Endothelial cell of umbilical vein (primary cell): ENCODE measurements at regions not wholly inside any gene's neighbourhood (a gene's known extent, or its start where the extent isn't known, plus 50 kb on each side); places are given as distances from the start of the nearest gene placed in this dataset.

Experiments used
- BruUV-seq: library from RNA; stranded (reverse); fragments of 400-500 nt; replicated peaks from 2 replicates; lab custom pipeline; 2021; lab: Mats Ljungman, UMichigan
- CTCF ChIA-PET: fragments of 300-600, 350-600 bp; sonication (Branson Sonifier 250); formaldehyde crosslinking; loops from one replicate; lab custom pipeline; 2021; ENCODE audit warnings: antibody characterized with exemption, inconsistent platforms; lab: Charles Lee
- POLR2A ChIA-PET: fragments of 300-600, 350-600 bp; sonication (Branson Sonifier 250); formaldehyde crosslinking; loops from one replicate; lab custom pipeline; 2021; ENCODE audit warnings: antibody characterized with exemption, inconsistent platforms; lab: Charles Lee
- DNase-seq: peaks from one replicate; pipeline ENCODE4 v3.0.0-alpha.2; 2011; ENCODE audit warnings: low read depth, low spot score
- FAIRE-seq: peaks from 2 replicates; lab custom pipeline; 2011; peaks lifted over from hg19 to GRCh38; lab: Jason Lieb, UNC
- H2AFZ ChIP-seq: 2 replicates; pipeline ENCODE4 v1.6.0; 2012; ENCODE audit warnings: low read depth, low read length, control low read depth, inconsistent platforms
- H3K27ac ChIP-seq: 2 replicates; pipeline ENCODE4 v1.5.1; 2011; ENCODE audit warnings: low read depth, mild to moderate bottlenecking, control low read depth, low read length, moderate library complexity; ENCODE audit not compliant: insufficient read depth
- H3K27me3 ChIP-seq, 2 experiments: 2 replicates each; pipeline versions ENCODE4 v1.6.0 to v1.6.1; 2011; ENCODE audit warnings: low read length in 2 of 2, mixed read lengths in 1 of 2; ENCODE audit not compliant: control insufficient read depth in 2 of 2, insufficient read depth in 2 of 2
- H3K36me3 ChIP-seq, 2 experiments: 2 replicates in 1 of 2; 3 replicates in 1 of 2; pipeline ENCODE4 v1.5.1; 2011; ENCODE audit warnings: low read length in 2 of 2, mild to moderate bottlenecking in 1 of 2, moderate library complexity in 1 of 2; ENCODE audit not compliant: control insufficient read depth in 2 of 2, insufficient read depth in 2 of 2; ENCODE audit errors: extremely low read depth in 1 of 2
- H3K4me1 ChIP-seq: 3 replicates; pipeline ENCODE4 v1.5.1; 2011; ENCODE audit warnings: mild to moderate bottlenecking, low read length; ENCODE audit not compliant: control insufficient read depth, insufficient read depth; ENCODE audit errors: extremely low read depth
- H3K4me2 ChIP-seq: 2 replicates; pipeline ENCODE4 v1.6.1; 2011; ENCODE audit warnings: low read length, control low read depth, mixed read lengths; ENCODE audit not compliant: insufficient read depth
- H3K4me3 ChIP-seq, 3 experiments: fragments of 200-600 bp in 1 of 3; sonication (generic), shearing (Covaris generic) in 1 of 3; replicated peaks in 1 of 3; 2 replicates each; pipeline ENCODE4 v1.5.1; 2011 to 2016; ENCODE audit warnings: control low read depth in 3 of 3, low read length in 3 of 3, mild to moderate bottlenecking in 2 of 3, inconsistent platforms in 1 of 3, low read depth in 1 of 3, moderate library complexity in 1 of 3; ENCODE audit not compliant: insufficient read depth in 1 of 3
- H3K79me2 ChIP-seq: 2 replicates; pipeline ENCODE4 v1.6.0; 2012; ENCODE audit warnings: low read length, inconsistent platforms; ENCODE audit not compliant: control insufficient read depth, insufficient read depth
- H3K9ac ChIP-seq: replicated peaks from 2 replicates; pipeline ENCODE3; 2011; ENCODE audit warnings: low read length, control low read depth; ENCODE audit not compliant: insufficient read depth; ENCODE audit errors: extremely low read depth
- H3K9me1 ChIP-seq: replicated peaks from 3 replicates; pipeline ENCODE4 v1.6.0; 2011; ENCODE audit warnings: mild to moderate bottlenecking, low read length; ENCODE audit not compliant: control insufficient read depth, insufficient read depth; ENCODE audit errors: extremely low read depth
- H3K9me3 ChIP-seq: replicated peaks from 2 replicates; pipeline ENCODE4 v1.5.1; 2012; ENCODE audit warnings: low read length, inconsistent platforms; ENCODE audit not compliant: control insufficient read depth, insufficient read depth
- H4K20me1 ChIP-seq: replicated peaks from 2 replicates; pipeline ENCODE3; 2011; ENCODE audit warnings: mild to moderate bottlenecking, low read length; ENCODE audit not compliant: control insufficient read depth, insufficient read depth; ENCODE audit errors: extremely low read depth
- EZH2 ChIP-seq: IDR thresholded peaks from 2 replicates; pipeline ENCODE4 v1.6.1; 2012; ENCODE audit warnings: borderline replicate concordance, low read depth, mild to moderate bottlenecking, moderate library complexity, low read length, inconsistent platforms; ENCODE audit not compliant: severe bottlenecking
- FOS ChIP-seq: IDR thresholded peaks from 2 replicates; pipeline ENCODE4 v1.6.1; 2011; ENCODE audit warnings: mild to moderate bottlenecking, low read length, moderate library complexity, borderline replicate concordance; ENCODE audit not compliant: insufficient read depth
- GATA2 ChIP-seq: IDR thresholded peaks from 2 replicates; pipeline ENCODE4 v1.7.0; 2011; ENCODE audit warnings: low read depth, mild to moderate bottlenecking, moderate library complexity, mixed read lengths, low read length; ENCODE audit not compliant: insufficient read length, insufficient read depth
- JUN ChIP-seq: IDR thresholded peaks from 2 replicates; pipeline ENCODE4 v1.6.1; 2011; ENCODE audit warnings: borderline replicate concordance, low read depth; ENCODE audit not compliant: insufficient read length, insufficient read depth
- MYC ChIP-seq: IDR thresholded peaks from one replicate; pipeline ENCODE4 v1.6.1; 2011; ENCODE audit warnings: mild to moderate bottlenecking, low read depth, low read length
- POLR2A ChIP-seq: IDR thresholded peaks from 2 replicates; pipeline ENCODE4 v1.6.1; 2012; ENCODE audit warnings: low read depth, mild to moderate bottlenecking, control low read depth, low read length
- POLR2AphosphoS5 ChIP-seq: IDR thresholded peaks from 2 replicates; pipeline ENCODE4 v1.6.1; 2012; ENCODE audit warnings: low read depth, mild to moderate bottlenecking, control low read depth, low read length, moderate library complexity; ENCODE audit not compliant: insufficient read depth
- dilution Hi-C: fragments of 300-500 bp; cut with MboI; formaldehyde crosslinking; loops from one replicate; pipeline ENCODE4 v1.15.0; 2019; ENCODE audit warnings: low sequenced_read_pairs; ENCODE audit not compliant: extremely low pct_ligation_motif_present
- intact Hi-C: fragments of 100-400 bp; cut with micrococcal nuclease; formaldehyde crosslinking; loops from one replicate; pipeline ENCODE4 v1.10.0; 2022
- TF ChIP-seq, protein P1 (sequence below), 2 donors: IDR thresholded peaks; 1 replicate in 1 of 2; 2 replicates in 1 of 2; pipeline ENCODE4 v1.5.1; 2011; ENCODE audit warnings: low read length in 2 of 2, mild to moderate bottlenecking in 2 of 2, moderate library complexity in 2 of 2, control low read depth in 1 of 2, inconsistent platforms in 1 of 2, low read depth in 1 of 2; ENCODE audit not compliant: insufficient read depth in 1 of 2; ENCODE audit errors: extremely low read depth in 1 of 2
- TF ChIP-seq, protein P2 (sequence below): IDR thresholded peaks from 2 replicates; pipeline ENCODE4 v1.6.1; 2011; ENCODE audit not compliant: insufficient read depth, insufficient read length

DNA sequence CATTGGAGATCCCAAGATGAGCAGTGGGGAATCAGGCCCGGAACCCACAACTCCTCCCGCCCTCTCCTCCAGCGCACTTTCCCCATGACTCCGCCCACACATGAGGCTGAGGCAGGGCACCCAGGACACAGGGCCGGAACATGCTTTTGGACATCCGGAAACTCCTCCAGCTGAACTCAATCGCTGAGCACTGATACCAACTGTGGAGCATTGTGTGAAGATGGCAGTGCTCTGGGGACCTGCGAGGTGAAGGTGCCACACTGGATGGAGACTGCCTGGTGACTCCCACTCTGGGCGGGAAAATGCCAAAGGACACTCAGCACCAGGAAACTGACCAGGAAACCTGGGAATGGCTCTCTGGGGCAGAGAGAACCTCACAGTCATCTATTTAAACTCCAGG lies 189.1 kb downstream of the FAM43A start:
- dilution Hi-C loops, result no loop called here
- Histone ChIP-seq H3K27ac (no peak overlapping the region), H3K79me2 (no peaks in the 10 kb centered on the region), H3K9ac (no peak overlapping the region), H3K4me1 (peaks cover 37% of the 10 kb centered on the region), H3K27me3 (no peaks in the 10 kb centered on the region), H3K9me3 (no peaks in the 10 kb centered on the region), H3K4me2 (no peak overlapping the region), H4K20me1 (no peaks in the 10 kb centered on the region), H3K4me3 (no peak overlapping the region), H3K36me3 (no peaks in the 10 kb centered on the region), H3K9me1 (no peaks in the 10 kb centered on the region), H2AFZ (no peak overlapping the region)
- DNase-seq (no peak), FAIRE-seq (no peak)
- no TSS peak for BruUV-seq
- ChIA-PET CTCF (no interaction called here), POLR2A (no interaction called here)
- no peak for TF ChIP-seq GATA2
- TF ChIP-seq JUN, result no peak
- no peak for TF ChIP-seq POLR2AphosphoS5
- TF ChIP-seq POLR2A, result no peak
- no peak for TF ChIP-seq FOS
- TF ChIP-seq EZH2, result no peak
- TF ChIP-seq, protein P1, sequence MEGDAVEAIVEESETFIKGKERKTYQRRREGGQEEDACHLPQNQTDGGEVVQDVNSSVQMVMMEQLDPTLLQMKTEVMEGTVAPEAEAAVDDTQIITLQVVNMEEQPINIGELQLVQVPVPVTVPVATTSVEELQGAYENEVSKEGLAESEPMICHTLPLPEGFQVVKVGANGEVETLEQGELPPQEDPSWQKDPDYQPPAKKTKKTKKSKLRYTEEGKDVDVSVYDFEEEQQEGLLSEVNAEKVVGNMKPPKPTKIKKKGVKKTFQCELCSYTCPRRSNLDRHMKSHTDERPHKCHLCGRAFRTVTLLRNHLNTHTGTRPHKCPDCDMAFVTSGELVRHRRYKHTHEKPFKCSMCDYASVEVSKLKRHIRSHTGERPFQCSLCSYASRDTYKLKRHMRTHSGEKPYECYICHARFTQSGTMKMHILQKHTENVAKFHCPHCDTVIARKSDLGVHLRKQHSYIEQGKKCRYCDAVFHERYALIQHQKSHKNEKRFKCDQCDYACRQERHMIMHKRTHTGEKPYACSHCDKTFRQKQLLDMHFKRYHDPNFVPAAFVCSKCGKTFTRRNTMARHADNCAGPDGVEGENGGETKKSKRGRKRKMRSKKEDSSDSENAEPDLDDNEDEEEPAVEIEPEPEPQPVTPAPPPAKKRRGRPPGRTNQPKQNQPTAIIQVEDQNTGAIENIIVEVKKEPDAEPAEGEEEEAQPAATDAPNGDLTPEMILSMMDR (IDR thresholded peaks at IDR 0.05; ENCODE audit: extremely low read depth in 1 of 2, insufficient read depth in 1 of 2, low read depth in 1 of 2, low read length in 2 of 2), result no peak
- TF ChIP-seq MYC, result no peak
- TF ChIP-seq, protein P2, sequence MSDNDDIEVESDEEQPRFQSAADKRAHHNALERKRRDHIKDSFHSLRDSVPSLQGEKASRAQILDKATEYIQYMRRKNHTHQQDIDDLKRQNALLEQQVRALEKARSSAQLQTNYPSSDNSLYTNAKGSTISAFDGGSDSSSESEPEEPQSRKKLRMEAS, result no peak
- intact Hi-C loops, result no loop called here
